Endothelial cell of umbilical vein (primary cell): ENCODE measurements at regions not wholly inside any gene's neighbourhood (a gene's known extent, or its start where the extent isn't known, plus 50 kb on each side); places are given as distances from the start of the nearest gene placed in this dataset.

Experiments
- BruUV-seq: library from RNA; stranded (reverse); fragments of 400-500 nt; replicated peaks from 2 replicates; lab custom pipeline; 2021; lab: Mats Ljungman, UMichigan
- CTCF ChIA-PET: fragments of 300-600, 350-600 bp; sonication (Branson Sonifier 250); formaldehyde crosslinking; loops from one replicate; lab custom pipeline; 2021; ENCODE audit warnings: antibody characterized with exemption, inconsistent platforms; lab: Charles Lee
- POLR2A ChIA-PET: fragments of 300-600, 350-600 bp; sonication (Branson Sonifier 250); formaldehyde crosslinking; loops from one replicate; lab custom pipeline; 2021; ENCODE audit warnings: antibody characterized with exemption, inconsistent platforms; lab: Charles Lee
- DNase-seq: peaks from one replicate; pipeline ENCODE4 v3.0.0-alpha.2; 2011; ENCODE audit warnings: low read depth, low spot score
- FAIRE-seq: peaks from 2 replicates; lab custom pipeline; 2011; peaks lifted over from hg19 to GRCh38; lab: Jason Lieb, UNC
- H2AFZ ChIP-seq: 2 replicates; pipeline ENCODE4 v1.6.0; 2012; ENCODE audit warnings: low read depth, low read length, control low read depth, inconsistent platforms
- H3K27ac ChIP-seq: 2 replicates; pipeline ENCODE4 v1.5.1; 2011; ENCODE audit warnings: low read depth, mild to moderate bottlenecking, control low read depth, low read length, moderate library complexity; ENCODE audit not compliant: insufficient read depth
- H3K27me3 ChIP-seq, 2 experiments: 2 replicates each; pipeline versions ENCODE4 v1.6.0 to v1.6.1; 2011; ENCODE audit warnings: low read length in 2 of 2, mixed read lengths in 1 of 2; ENCODE audit not compliant: control insufficient read depth in 2 of 2, insufficient read depth in 2 of 2
- H3K36me3 ChIP-seq, 2 experiments: 2 replicates in 1 of 2; 3 replicates in 1 of 2; pipeline ENCODE4 v1.5.1; 2011; ENCODE audit warnings: low read length in 2 of 2, mild to moderate bottlenecking in 1 of 2, moderate library complexity in 1 of 2; ENCODE audit not compliant: control insufficient read depth in 2 of 2, insufficient read depth in 2 of 2; ENCODE audit errors: extremely low read depth in 1 of 2
- H3K4me1 ChIP-seq: 3 replicates; pipeline ENCODE4 v1.5.1; 2011; ENCODE audit warnings: mild to moderate bottlenecking, low read length; ENCODE audit not compliant: control insufficient read depth, insufficient read depth; ENCODE audit errors: extremely low read depth
- H3K4me2 ChIP-seq: 2 replicates; pipeline ENCODE4 v1.6.1; 2011; ENCODE audit warnings: low read length, control low read depth, mixed read lengths; ENCODE audit not compliant: insufficient read depth
- H3K4me3 ChIP-seq, 3 experiments: fragments of 200-600 bp in 1 of 3; sonication (generic), shearing (Covaris generic) in 1 of 3; replicated peaks in 1 of 3; 2 replicates each; pipeline ENCODE4 v1.5.1; 2011 to 2016; ENCODE audit warnings: control low read depth in 3 of 3, low read length in 3 of 3, mild to moderate bottlenecking in 2 of 3, inconsistent platforms in 1 of 3, low read depth in 1 of 3, moderate library complexity in 1 of 3; ENCODE audit not compliant: insufficient read depth in 1 of 3
- H3K79me2 ChIP-seq: 2 replicates; pipeline ENCODE4 v1.6.0; 2012; ENCODE audit warnings: low read length, inconsistent platforms; ENCODE audit not compliant: control insufficient read depth, insufficient read depth
- H3K9ac ChIP-seq: replicated peaks from 2 replicates; pipeline ENCODE3; 2011; ENCODE audit warnings: low read length, control low read depth; ENCODE audit not compliant: insufficient read depth; ENCODE audit errors: extremely low read depth
- H3K9me1 ChIP-seq: replicated peaks from 3 replicates; pipeline ENCODE4 v1.6.0; 2011; ENCODE audit warnings: mild to moderate bottlenecking, low read length; ENCODE audit not compliant: control insufficient read depth, insufficient read depth; ENCODE audit errors: extremely low read depth
- H3K9me3 ChIP-seq: replicated peaks from 2 replicates; pipeline ENCODE4 v1.5.1; 2012; ENCODE audit warnings: low read length, inconsistent platforms; ENCODE audit not compliant: control insufficient read depth, insufficient read depth
- H4K20me1 ChIP-seq: replicated peaks from 2 replicates; pipeline ENCODE3; 2011; ENCODE audit warnings: mild to moderate bottlenecking, low read length; ENCODE audit not compliant: control insufficient read depth, insufficient read depth; ENCODE audit errors: extremely low read depth
- CTCF ChIP-seq, 2 donors: IDR thresholded peaks; 1 replicate in 1 of 2; 2 replicates in 1 of 2; pipeline ENCODE4 v1.5.1; 2011; ENCODE audit warnings: low read length in 2 of 2, mild to moderate bottlenecking in 2 of 2, moderate library complexity in 2 of 2, control low read depth in 1 of 2, inconsistent platforms in 1 of 2, low read depth in 1 of 2; ENCODE audit not compliant: insufficient read depth in 1 of 2; ENCODE audit errors: extremely low read depth in 1 of 2
- EZH2 ChIP-seq: IDR thresholded peaks from 2 replicates; pipeline ENCODE4 v1.6.1; 2012; ENCODE audit warnings: borderline replicate concordance, low read depth, mild to moderate bottlenecking, moderate library complexity, low read length, inconsistent platforms; ENCODE audit not compliant: severe bottlenecking
- FOS ChIP-seq: IDR thresholded peaks from 2 replicates; pipeline ENCODE4 v1.6.1; 2011; ENCODE audit warnings: mild to moderate bottlenecking, low read length, moderate library complexity, borderline replicate concordance; ENCODE audit not compliant: insufficient read depth
- GATA2 ChIP-seq: IDR thresholded peaks from 2 replicates; pipeline ENCODE4 v1.7.0; 2011; ENCODE audit warnings: low read depth, mild to moderate bottlenecking, moderate library complexity, mixed read lengths, low read length; ENCODE audit not compliant: insufficient read length, insufficient read depth
- JUN ChIP-seq: IDR thresholded peaks from 2 replicates; pipeline ENCODE4 v1.6.1; 2011; ENCODE audit warnings: borderline replicate concordance, low read depth; ENCODE audit not compliant: insufficient read length, insufficient read depth
- MAX ChIP-seq: IDR thresholded peaks from 2 replicates; pipeline ENCODE4 v1.6.1; 2011; ENCODE audit not compliant: insufficient read depth, insufficient read length
- MYC ChIP-seq: IDR thresholded peaks from one replicate; pipeline ENCODE4 v1.6.1; 2011; ENCODE audit warnings: mild to moderate bottlenecking, low read depth, low read length
- POLR2A ChIP-seq: IDR thresholded peaks from 2 replicates; pipeline ENCODE4 v1.6.1; 2012; ENCODE audit warnings: low read depth, mild to moderate bottlenecking, control low read depth, low read length
- POLR2AphosphoS5 ChIP-seq: IDR thresholded peaks from 2 replicates; pipeline ENCODE4 v1.6.1; 2012; ENCODE audit warnings: low read depth, mild to moderate bottlenecking, control low read depth, low read length, moderate library complexity; ENCODE audit not compliant: insufficient read depth
- dilution Hi-C: fragments of 300-500 bp; cut with MboI; formaldehyde crosslinking; loops from one replicate; pipeline ENCODE4 v1.15.0; 2019; ENCODE audit warnings: low sequenced_read_pairs; ENCODE audit not compliant: extremely low pct_ligation_motif_present
- intact Hi-C: fragments of 100-400 bp; cut with micrococcal nuclease; formaldehyde crosslinking; loops from one replicate; pipeline ENCODE4 v1.10.0; 2022

- H3K79me2 ChIP-seq = no peaks in the 10 kb centered on the region
- H3K36me3 ChIP-seq = no peaks in the 10 kb centered on the region
- no peaks in the 10 kb centered on the region for H3K9me1 ChIP-seq
- BruUV-seq = no TSS peak
- no peak overlapping the region for H3K9ac ChIP-seq
- no peaks in the 10 kb centered on the region for H3K27me3 ChIP-seq
- H2AFZ ChIP-seq = no peak overlapping the region
- no peak overlapping the region for H3K4me3 ChIP-seq
- no peaks in the 10 kb centered on the region for H4K20me1 ChIP-seq
- H3K9me3 ChIP-seq = no peaks in the 10 kb centered on the region
- dilution Hi-C loops = no loop called here
- H3K4me1 ChIP-seq = no peaks in the 10 kb centered on the region
- ChIA-PET POLR2A (no interaction called here), CTCF (no interaction called here)
- no peak overlapping the region for H3K27ac ChIP-seq
- DNase-seq = no peak
- H3K4me2 ChIP-seq = no peak overlapping the region
- TF ChIP-seq CTCF (IDR thresholded peaks at IDR 0.05; ENCODE audit: extremely low read depth in 1 of 2, insufficient read depth in 1 of 2, low read depth in 1 of 2, low read length in 2 of 2) (no peak), MAX (no peak), FOS (no peak), GATA2 (no peak), POLR2A (no peak), POLR2AphosphoS5 (no peak), MYC (no peak), JUN (no peak), EZH2 (no peak)
- intact Hi-C loops = no loop called here
- no peak for FAIRE-seq
Measured at GRCh38 chr6:145350928-145351327, 384.4 kb downstream of the EPM2A start.
